ENCODE measurements at regions not wholly inside any gene's neighbourhood (a gene's known extent, or its start where the extent isn't known, plus 50 kb on each side); places are given as distances from the start of the nearest gene placed in this dataset.

GRCh38 chr21:38206646-38207045 lies 50.1 kb upstream of the KCNJ15 start:
- TF ChIP-seq POLR2AphosphoS5 (IDR thresholded peaks at IDR 0.05; ENCODE audit: insufficient read depth in 1 of 2, low read depth in 1 of 2) (no peak), POLR2A (IDR thresholded peaks at IDR 0.05) (no peak)
- TF ChIP-seq, protein P1, sequence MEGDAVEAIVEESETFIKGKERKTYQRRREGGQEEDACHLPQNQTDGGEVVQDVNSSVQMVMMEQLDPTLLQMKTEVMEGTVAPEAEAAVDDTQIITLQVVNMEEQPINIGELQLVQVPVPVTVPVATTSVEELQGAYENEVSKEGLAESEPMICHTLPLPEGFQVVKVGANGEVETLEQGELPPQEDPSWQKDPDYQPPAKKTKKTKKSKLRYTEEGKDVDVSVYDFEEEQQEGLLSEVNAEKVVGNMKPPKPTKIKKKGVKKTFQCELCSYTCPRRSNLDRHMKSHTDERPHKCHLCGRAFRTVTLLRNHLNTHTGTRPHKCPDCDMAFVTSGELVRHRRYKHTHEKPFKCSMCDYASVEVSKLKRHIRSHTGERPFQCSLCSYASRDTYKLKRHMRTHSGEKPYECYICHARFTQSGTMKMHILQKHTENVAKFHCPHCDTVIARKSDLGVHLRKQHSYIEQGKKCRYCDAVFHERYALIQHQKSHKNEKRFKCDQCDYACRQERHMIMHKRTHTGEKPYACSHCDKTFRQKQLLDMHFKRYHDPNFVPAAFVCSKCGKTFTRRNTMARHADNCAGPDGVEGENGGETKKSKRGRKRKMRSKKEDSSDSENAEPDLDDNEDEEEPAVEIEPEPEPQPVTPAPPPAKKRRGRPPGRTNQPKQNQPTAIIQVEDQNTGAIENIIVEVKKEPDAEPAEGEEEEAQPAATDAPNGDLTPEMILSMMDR (IDR thresholded peaks at IDR 0.05): no peak
- Histone ChIP-seq H3K27me3 (no peaks in the 10 kb centered on the region), H3K9me3 (no peaks in the 10 kb centered on the region), H3K36me3 (no peaks in the 10 kb centered on the region), H3K4me1 (no peaks in the 10 kb centered on the region), H3K4me3 (no peak overlapping the region), H3K27ac (no peak overlapping the region)
- DNase-seq (ENCODE audit: extremely low spot score in 2 of 2): no peak
- intact Hi-C loops (cut with DNase I): no loop called here
